SK-N-SH (cell line): ENCODE measurements at regions not wholly inside any gene's neighbourhood (a gene's known extent, or its start where the extent isn't known, plus 50 kb on each side); places are given as distances from the start of the nearest gene placed in this dataset.

ENCODE experiments used
- CTCF ChIA-PET: fragments of 300-600, 350-600 bp; formaldehyde crosslinking; extraction: SDS; loops from one replicate; lab custom pipeline; 2021; lab: Yijun Ruan, JAX
- POLR2A ChIA-PET: fragments of 350-600 bp; sonication (Branson Sonifier 250); formaldehyde crosslinking; extraction: SDS; loops from one replicate; lab custom pipeline; 2020; ENCODE audit warnings: antibody characterized with exemption, inconsistent platforms; lab: Yijun Ruan, JAX
- DNase-seq: peaks from one replicate; pipeline ENCODE4 v3.0.0; 2012
- H2AFZ ChIP-seq: fragments of 200-600 bp; sonication (generic); 2 replicates; pipeline ENCODE4 v1.8.1; 2016; ENCODE audit warnings: antibody characterized with exemption, mild to moderate bottlenecking, low read depth
- H3F3A ChIP-seq: fragments of 200-600 bp; sonication (generic); replicated peaks from 2 replicates; pipeline ENCODE3; 2016; ENCODE audit warnings: antibody characterized with exemption, mild to moderate bottlenecking; ENCODE audit not compliant: insufficient read depth
- H3K27ac ChIP-seq, 2 experiments: fragments of 200-500 bp in 1 of 2; fragments of 200-600 bp in 1 of 2; sonication (Bioruptor generic) in 1 of 2; sonication (generic), shearing (Covaris generic) in 1 of 2; 2 replicates each; pipeline versions ENCODE4 v1.5.1 to v1.6.1; 2014 to 2016; ENCODE audit warnings: low read depth in 2 of 2, inconsistent platforms in 1 of 2, low read length in 1 of 2, mild to moderate bottlenecking in 1 of 2, mixed read lengths in 1 of 2
- H3K27me3 ChIP-seq: fragments of 200-600 bp; sonication (generic), shearing (Covaris generic); 2 replicates; pipeline ENCODE4 v1.6.1; 2016; ENCODE audit warnings: mixed run types; ENCODE audit not compliant: insufficient read depth
- H3K36me3 ChIP-seq, 2 experiments: fragments of 200-500 bp in 1 of 2; fragments of 200-600 bp in 1 of 2; sonication (Bioruptor generic) in 1 of 2; sonication (generic) in 1 of 2; replicated peaks in 1 of 2; 2 replicates each; pipeline versions ENCODE3 to v1.5.1; 2014 to 2016; ENCODE audit warnings: low read length in 1 of 2, mild to moderate bottlenecking in 1 of 2; ENCODE audit not compliant: insufficient read depth in 2 of 2, control insufficient read depth in 1 of 2
- H3K4me1 ChIP-seq, 2 experiments: fragments of 200-500 bp in 1 of 2; fragments of 200-600 bp in 1 of 2; sonication (Bioruptor generic) in 1 of 2; sonication (generic), shearing (Covaris generic) in 1 of 2; 2 replicates each; pipeline versions ENCODE4 v1.5.1 to v1.6.1; 2014 to 2016; ENCODE audit warnings: low read depth in 1 of 2, low read length in 1 of 2, mixed run types in 1 of 2; ENCODE audit not compliant: insufficient read depth in 2 of 2, control insufficient read depth in 1 of 2
- H3K4me2 ChIP-seq: fragments of 200-600 bp; sonication (generic), shearing (Covaris generic); 2 replicates; pipeline ENCODE4 v1.6.1; 2017; ENCODE audit warnings: mixed run types
- H3K4me3 ChIP-seq, 2 experiments: fragments of 200-500 bp in 1 of 2; fragments of 200-600 bp in 1 of 2; sonication (Bioruptor generic) in 1 of 2; sonication (generic), shearing (Covaris generic) in 1 of 2; 2 replicates each; pipeline versions ENCODE4 v1.5.1 to v1.8.1; 2014 to 2016; ENCODE audit warnings: low read depth in 2 of 2, inconsistent platforms in 1 of 2, low read length in 1 of 2, mild to moderate bottlenecking in 1 of 2, mixed read lengths in 1 of 2, moderate library complexity in 1 of 2
- H3K79me2 ChIP-seq: fragments of 200-600 bp; sonication (generic); 2 replicates; pipeline ENCODE4 v1.8.1; 2017; ENCODE audit warnings: mild to moderate bottlenecking; ENCODE audit not compliant: insufficient read depth
- H3K9ac ChIP-seq: fragments of 200-600 bp; sonication (generic); 2 replicates; pipeline ENCODE4 v1.6.1; 2017; ENCODE audit warnings: mixed run types
- H3K9me2 ChIP-seq: fragments of 200-600 bp; sonication (generic); 2 replicates; pipeline ENCODE4 v1.6.1; 2017; ENCODE audit warnings: mixed run types
- H3K9me3 ChIP-seq: fragments of 200-600 bp; sonication (generic); 2 replicates; pipeline ENCODE4 v1.6.1; 2017; ENCODE audit warnings: mixed run types, mild to moderate bottlenecking, moderate library complexity
- H4K20me1 ChIP-seq: fragments of 200-600 bp; sonication (generic); 2 replicates; pipeline ENCODE4 v1.6.1; 2017; ENCODE audit warnings: mild to moderate bottlenecking, mixed run types; ENCODE audit not compliant: insufficient read depth
- CHD2 ChIP-seq: fragments of 150-350 bp; IDR thresholded peaks from 2 replicates; pipeline ENCODE4 v1.6.1; 2018; ENCODE audit warnings: low read length; ENCODE audit not compliant: partially characterized antibody
- FOSL2 ChIP-seq: IDR thresholded peaks from 2 replicates; pipeline ENCODE4 v1.4.0; 2012; ENCODE audit warnings: low read depth, mild to moderate bottlenecking, moderate library complexity, borderline replicate concordance
- FOXJ3 ChIP-seq: sonication (generic); formaldehyde crosslinking; IDR thresholded peaks from 2 replicates; pipeline ENCODE4 v1.5.1; 2020; ENCODE audit warnings: mild to moderate bottlenecking, missing genetic modification reagents
- JUND ChIP-seq: IDR thresholded peaks from 2 replicates; pipeline ENCODE4 v1.4.0; 2012
- MEF2A ChIP-seq: IDR thresholded peaks from 2 replicates; pipeline ENCODE4 v1.4.0; 2012; ENCODE audit warnings: low read depth, borderline replicate concordance
- NFIC ChIP-seq: IDR thresholded peaks from 2 replicates; pipeline ENCODE4 v1.4.0; 2012; ENCODE audit warnings: borderline replicate concordance
- NRF1 ChIP-seq: IDR thresholded peaks from 2 replicates; pipeline ENCODE4 v1.6.1; 2012; ENCODE audit warnings: low read depth, mild to moderate bottlenecking, low read length
- RAD21 ChIP-seq: IDR thresholded peaks from 2 replicates; pipeline ENCODE4 v1.6.1; 2012; ENCODE audit warnings: mild to moderate bottlenecking, low read length
- RCOR1 ChIP-seq: fragments of 150-350 bp; IDR thresholded peaks from 2 replicates; pipeline ENCODE4 v1.6.1; 2017; ENCODE audit warnings: antibody characterized with exemption, low read length
- RFX5 ChIP-seq: IDR thresholded peaks from 2 replicates; pipeline ENCODE4 v1.6.1; 2012; ENCODE audit warnings: mild to moderate bottlenecking, improper control_type of control experiment, low read length
- SIN3A ChIP-seq: IDR thresholded peaks from 2 replicates; pipeline ENCODE4 v1.6.1; 2012; ENCODE audit warnings: low read depth, mild to moderate bottlenecking, low read length, moderate library complexity, borderline replicate concordance
- SMC3 ChIP-seq: IDR thresholded peaks from 2 replicates; pipeline ENCODE4 v1.6.1; 2012; ENCODE audit warnings: low read depth, low read length, improper control_type of control experiment
- TAF1 ChIP-seq: IDR thresholded peaks from 2 replicates; pipeline ENCODE4 v1.6.1; 2012; ENCODE audit warnings: low read depth, mild to moderate bottlenecking, low read length, moderate library complexity, borderline replicate concordance
- TCF12 ChIP-seq: IDR thresholded peaks from 2 replicates; pipeline ENCODE4 v1.4.0; 2012
- YY1 ChIP-seq: IDR thresholded peaks from 2 replicates; pipeline ENCODE4 v1.4.0; 2012; ENCODE audit warnings: low read depth, mild to moderate bottlenecking
- WGBS: methylation state at CpG from one replicate; pipeline ENCODE4 v1.1.6; 2017; ENCODE audit warnings: low lambda C conversion rate; 5-methylcytosine and 5-hydroxymethylcytosine counted together
- TF ChIP-seq, protein P1 (sequence below): fragments of 150-350 bp; IDR thresholded peaks from 2 replicates; pipeline ENCODE4 v1.6.1; 2016; ENCODE audit warnings: mild to moderate bottlenecking, low read depth, low read length
- TF ChIP-seq, protein P2 (sequence below): IDR thresholded peaks from 2 replicates; pipeline ENCODE4; 2012
- TF ChIP-seq, protein P3 (sequence below): IDR thresholded peaks from 2 replicates; pipeline ENCODE4 v1.4.0; 2012; ENCODE audit warnings: low read depth
- TF ChIP-seq, protein P4 (sequence below): fragments of 150-350 bp; IDR thresholded peaks from 2 replicates; pipeline ENCODE4 v1.6.1; 2017; ENCODE audit warnings: antibody characterized with exemption, low read length, low read depth, borderline replicate concordance

DNA sequence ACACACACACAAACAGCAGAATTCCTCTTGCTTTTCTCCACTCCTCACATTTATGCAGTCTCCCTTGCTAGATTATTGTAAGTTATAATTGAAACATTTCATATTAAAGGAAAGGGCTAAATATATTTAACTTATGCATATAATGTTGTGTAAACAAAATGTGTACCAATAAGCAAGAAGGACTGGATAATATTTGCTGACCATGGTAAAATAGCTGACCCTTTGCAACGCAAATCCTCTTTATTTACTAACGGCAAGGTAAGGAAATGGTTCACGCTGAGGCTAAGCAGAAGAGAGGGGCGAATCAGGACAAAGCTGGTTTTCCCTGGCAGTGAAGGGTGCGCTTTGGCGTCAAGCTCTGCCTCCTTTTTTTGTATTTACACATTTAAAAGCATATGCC, 154.2 kb upstream of the IRX4 start:
- 2% methylated on average over 6 of the region's 6 CpGs for WGBS
- ChIA-PET CTCF (interaction anchor here (0.8 to 1.6 kb wide), 3 partner anchors 10 to 274 kb away, joined by 3 to 9 read pairs (median 4); no protein-coding TSS in a partner anchor), POLR2A (no interaction called here)
- no peak overlapping the region for H2AFZ ChIP-seq
- H3K27me3 ChIP-seq = peaks cover 41% of the 10 kb centered on the region
- no peaks in the 10 kb centered on the region for H3K9me3 ChIP-seq
- H3K27ac ChIP-seq = no peak overlapping the region
- no peaks in the 10 kb centered on the region for H3F3A ChIP-seq
- H3K4me3 ChIP-seq = no peak overlapping the region
- no peak overlapping the region for H3K9ac ChIP-seq
- H4K20me1 ChIP-seq = no peaks in the 10 kb centered on the region
- no peak overlapping the region for H3K4me2 ChIP-seq
- TF ChIP-seq FOXJ3 (CRISPR knock-in tag) (no peak), MEF2A (no peak), FOSL2 (no peak), RAD21 (no peak), TAF1 (no peak), SIN3A (no peak), RFX5 (no peak), TCF12 (no peak), SMC3 (no peak), YY1 (no peak), RCOR1 (no peak), JUND (no peak), NRF1 (no peak), CHD2 (no peak), NFIC (no peak)
- TF ChIP-seq, protein P1, sequence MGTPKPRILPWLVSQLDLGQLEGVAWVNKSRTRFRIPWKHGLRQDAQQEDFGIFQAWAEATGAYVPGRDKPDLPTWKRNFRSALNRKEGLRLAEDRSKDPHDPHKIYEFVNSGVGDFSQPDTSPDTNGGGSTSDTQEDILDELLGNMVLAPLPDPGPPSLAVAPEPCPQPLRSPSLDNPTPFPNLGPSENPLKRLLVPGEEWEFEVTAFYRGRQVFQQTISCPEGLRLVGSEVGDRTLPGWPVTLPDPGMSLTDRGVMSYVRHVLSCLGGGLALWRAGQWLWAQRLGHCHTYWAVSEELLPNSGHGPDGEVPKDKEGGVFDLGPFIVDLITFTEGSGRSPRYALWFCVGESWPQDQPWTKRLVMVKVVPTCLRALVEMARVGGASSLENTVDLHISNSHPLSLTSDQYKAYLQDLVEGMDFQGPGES = no peak
- TF ChIP-seq, protein P2, sequence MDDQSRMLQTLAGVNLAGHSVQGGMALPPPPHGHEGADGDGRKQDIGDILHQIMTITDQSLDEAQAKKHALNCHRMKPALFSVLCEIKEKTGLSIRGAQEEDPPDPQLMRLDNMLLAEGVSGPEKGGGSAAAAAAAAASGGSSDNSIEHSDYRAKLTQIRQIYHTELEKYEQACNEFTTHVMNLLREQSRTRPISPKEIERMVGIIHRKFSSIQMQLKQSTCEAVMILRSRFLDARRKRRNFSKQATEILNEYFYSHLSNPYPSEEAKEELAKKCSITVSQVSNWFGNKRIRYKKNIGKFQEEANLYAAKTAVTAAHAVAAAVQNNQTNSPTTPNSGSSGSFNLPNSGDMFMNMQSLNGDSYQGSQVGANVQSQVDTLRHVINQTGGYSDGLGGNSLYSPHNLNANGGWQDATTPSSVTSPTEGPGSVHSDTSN = no peak
- TF ChIP-seq, protein P3, sequence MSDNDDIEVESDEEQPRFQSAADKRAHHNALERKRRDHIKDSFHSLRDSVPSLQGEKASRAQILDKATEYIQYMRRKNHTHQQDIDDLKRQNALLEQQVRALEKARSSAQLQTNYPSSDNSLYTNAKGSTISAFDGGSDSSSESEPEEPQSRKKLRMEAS = no peak
- TF ChIP-seq, protein P4, sequence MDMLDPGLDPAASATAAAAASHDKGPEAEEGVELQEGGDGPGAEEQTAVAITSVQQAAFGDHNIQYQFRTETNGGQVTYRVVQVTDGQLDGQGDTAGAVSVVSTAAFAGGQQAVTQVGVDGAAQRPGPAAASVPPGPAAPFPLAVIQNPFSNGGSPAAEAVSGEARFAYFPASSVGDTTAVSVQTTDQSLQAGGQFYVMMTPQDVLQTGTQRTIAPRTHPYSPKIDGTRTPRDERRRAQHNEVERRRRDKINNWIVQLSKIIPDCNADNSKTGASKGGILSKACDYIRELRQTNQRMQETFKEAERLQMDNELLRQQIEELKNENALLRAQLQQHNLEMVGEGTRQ = no peak
- TF ChIP-seq, all 33 proteins: peak for 0
- no peaks in the 10 kb centered on the region; a peak in 1 of 4 replicates for H3K4me1 ChIP-seq
- no peaks in the 10 kb centered on the region for H3K36me3 ChIP-seq
- DNase-seq = no peak
- no peaks in the 10 kb centered on the region for H3K9me2 ChIP-seq
- H3K79me2 ChIP-seq = no peaks in the 10 kb centered on the region
